Vagina (tissue), 2 donors: ENCODE measurements at regions not wholly inside any gene's neighbourhood (a gene's known extent, or its start where the extent isn't known, plus 50 kb on each side); places are given as distances from the start of the nearest gene placed in this dataset.

Source experiments
- DNase-seq, 2 donors: peaks; one replicate each; pipeline ENCODE4 v3.0.0-alpha.2; 2017; ENCODE audit errors: extremely low spot score in 2 of 2
- H3K27ac ChIP-seq: fragments of 200-600 bp; sonication (generic); one replicate; pipeline ENCODE4 v1.5.1; 2019
- H3K27me3 ChIP-seq: fragments of 200-600 bp; sonication (generic); one replicate; pipeline ENCODE4 v1.5.1; 2019
- H3K36me3 ChIP-seq, 2 donors: fragments of 200-600 bp; sonication (generic); one replicate each; pipeline ENCODE4 v1.5.1; 2017 to 2019
- H3K4me1 ChIP-seq: fragments of 200-600 bp; sonication (generic); one replicate; pipeline ENCODE4 v1.5.1; 2019
- H3K4me3 ChIP-seq, 2 donors: fragments of 200-600 bp; sonication (generic); 1 replicate in 1 of 2; 2 replicates in 1 of 2; pipeline ENCODE4 v1.5.1; 2016 to 2019
- H3K9me3 ChIP-seq: fragments of 200-600 bp; sonication (generic); one replicate; pipeline ENCODE4 v1.5.1; 2019
- POLR2A ChIP-seq, 2 donors: fragments of 450-650 bp; IDR thresholded peaks; one replicate each; pipeline ENCODE4 v1.6.1; 2017; ENCODE audit warnings: antibody characterized with exemption in 2 of 2, mild to moderate bottlenecking in 2 of 2, moderate library complexity in 2 of 2
- POLR2AphosphoS5 ChIP-seq, 2 donors: sonication (generic); formaldehyde crosslinking; IDR thresholded peaks; one replicate each; pipeline ENCODE4 v1.9.0; 2017; ENCODE audit warnings: antibody characterized with exemption in 2 of 2, mild to moderate bottlenecking in 2 of 2, low read depth in 1 of 2; ENCODE audit not compliant: insufficient read depth in 1 of 2
- intact Hi-C: fragments of 100-400 bp; cut with DNase I; formaldehyde crosslinking; loops from one replicate; pipeline ENCODE4 v1.15.1; 2023
- TF ChIP-seq, protein P1 (sequence below), 3 experiments: fragments of 450-650 bp in 2 of 3; fragments of 200-600 bp in 1 of 3; sonication (generic) in 1 of 3; IDR thresholded peaks; one replicate each; pipeline ENCODE4 v1.5.1; 2017 to 2019; ENCODE audit warnings: antibody characterized with exemption in 3 of 3, mild to moderate bottlenecking in 2 of 3, moderate library complexity in 2 of 3

DNA sequence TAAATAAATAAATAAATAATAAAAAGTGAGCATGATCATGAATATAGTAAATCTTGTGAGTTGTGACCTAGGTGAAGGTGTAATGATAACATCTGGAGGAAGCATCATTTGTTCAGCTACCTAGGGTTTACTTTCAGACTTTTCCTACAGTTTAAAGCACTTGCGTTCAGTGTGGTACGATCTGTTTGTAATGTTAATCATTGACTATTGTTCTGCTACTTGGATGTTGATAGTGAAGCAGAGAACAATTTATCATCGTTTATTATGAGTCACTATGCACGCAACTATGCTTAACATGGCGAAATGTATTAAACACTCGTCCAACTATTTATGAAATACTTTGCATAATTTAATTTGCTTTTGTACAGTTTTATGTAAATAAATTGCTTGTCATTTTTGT is 426.2 kb downstream of the PCDH7 start:
- Histone ChIP-seq H3K9me3 (no peaks in the 10 kb centered on the region), H3K4me1 (no peaks in the 10 kb centered on the region)
- intact Hi-C loops, result no loop called here

DNA sequence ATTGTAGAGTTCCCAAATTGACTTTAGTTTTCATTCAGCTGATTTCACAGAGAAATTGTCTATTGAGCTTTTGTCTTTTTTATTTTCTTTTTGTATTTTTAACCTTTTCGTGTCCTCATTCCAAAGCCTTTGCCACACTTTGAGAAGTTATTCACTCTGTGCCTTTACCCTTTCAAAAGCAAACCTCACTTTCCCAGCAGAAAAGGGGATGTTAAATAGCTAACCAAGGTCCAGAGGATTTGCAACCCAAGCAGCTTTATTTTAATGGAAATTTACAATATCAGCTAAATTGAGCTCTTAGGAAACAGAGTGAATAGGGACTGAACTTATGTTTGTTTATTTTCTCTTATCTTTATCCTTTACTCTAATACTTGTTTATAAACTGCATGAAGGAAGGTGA is 428.8 kb downstream of the PCDH7 start:
- TF ChIP-seq, protein P1, sequence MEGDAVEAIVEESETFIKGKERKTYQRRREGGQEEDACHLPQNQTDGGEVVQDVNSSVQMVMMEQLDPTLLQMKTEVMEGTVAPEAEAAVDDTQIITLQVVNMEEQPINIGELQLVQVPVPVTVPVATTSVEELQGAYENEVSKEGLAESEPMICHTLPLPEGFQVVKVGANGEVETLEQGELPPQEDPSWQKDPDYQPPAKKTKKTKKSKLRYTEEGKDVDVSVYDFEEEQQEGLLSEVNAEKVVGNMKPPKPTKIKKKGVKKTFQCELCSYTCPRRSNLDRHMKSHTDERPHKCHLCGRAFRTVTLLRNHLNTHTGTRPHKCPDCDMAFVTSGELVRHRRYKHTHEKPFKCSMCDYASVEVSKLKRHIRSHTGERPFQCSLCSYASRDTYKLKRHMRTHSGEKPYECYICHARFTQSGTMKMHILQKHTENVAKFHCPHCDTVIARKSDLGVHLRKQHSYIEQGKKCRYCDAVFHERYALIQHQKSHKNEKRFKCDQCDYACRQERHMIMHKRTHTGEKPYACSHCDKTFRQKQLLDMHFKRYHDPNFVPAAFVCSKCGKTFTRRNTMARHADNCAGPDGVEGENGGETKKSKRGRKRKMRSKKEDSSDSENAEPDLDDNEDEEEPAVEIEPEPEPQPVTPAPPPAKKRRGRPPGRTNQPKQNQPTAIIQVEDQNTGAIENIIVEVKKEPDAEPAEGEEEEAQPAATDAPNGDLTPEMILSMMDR (IDR thresholded peaks at IDR 0.05), result no peak
- no peak for TF ChIP-seq POLR2AphosphoS5 (IDR thresholded peaks at IDR 0.05; ENCODE audit: insufficient read depth in 1 of 2, low read depth in 1 of 2)
- TF ChIP-seq POLR2A (IDR thresholded peaks at IDR 0.05), result no peak
- Histone ChIP-seq H3K36me3 (no peaks in the 10 kb centered on the region), H3K4me3 (no peak overlapping the region), H3K27me3 (no peaks in the 10 kb centered on the region), H3K9me3 (no peaks in the 10 kb centered on the region), H3K27ac (no peak overlapping the region), H3K4me1 (no peaks in the 10 kb centered on the region)
- intact Hi-C loops, result no loop called here
- no peak for DNase-seq

More for the DNA sequence above, 426.2 kb downstream of the PCDH7 start:
- TF ChIP-seq POLR2AphosphoS5 (IDR thresholded peaks at IDR 0.05; ENCODE audit: insufficient read depth in 1 of 2, low read depth in 1 of 2) (no peak), POLR2A (IDR thresholded peaks at IDR 0.05) (no peak)
- TF ChIP-seq, protein P1 (IDR thresholded peaks at IDR 0.05), result no peak
- DNase-seq, result no peak
- H3K27me3 ChIP-seq, result no peaks in the 10 kb centered on the region
- no peak overlapping the region for H3K4me3 ChIP-seq
- no peaks in the 10 kb centered on the region for H3K36me3 ChIP-seq
- no peak overlapping the region for H3K27ac ChIP-seq

DNA sequence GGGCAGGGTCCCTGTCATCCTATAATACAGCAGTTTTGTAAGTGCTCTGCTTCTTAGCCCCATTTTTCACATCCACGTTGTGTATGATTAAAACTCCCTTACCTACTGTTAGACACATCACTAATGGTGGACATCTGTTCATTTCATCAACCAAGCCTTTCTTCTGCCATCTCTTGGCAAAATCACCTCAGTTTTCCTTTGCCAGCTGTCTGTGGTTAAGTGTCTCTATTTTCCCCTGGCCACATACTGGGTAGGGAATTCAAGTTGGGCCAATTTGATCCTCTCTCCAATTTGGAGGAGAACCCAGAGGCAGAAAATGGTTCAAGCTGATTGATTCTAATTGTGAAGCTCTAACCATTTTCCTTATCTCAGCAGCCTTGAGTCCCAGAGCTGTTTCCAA is 436.1 kb downstream of the PCDH7 start:
- Histone ChIP-seq H3K36me3 (no peaks in the 10 kb centered on the region), H3K4me3 (no peak overlapping the region), H3K9me3 (no peaks in the 10 kb centered on the region), H3K27me3 (no peaks in the 10 kb centered on the region), H3K4me1 (no peaks in the 10 kb centered on the region), H3K27ac (no peak overlapping the region)
- DNase-seq, result no peak
- TF ChIP-seq POLR2AphosphoS5 (IDR thresholded peaks at IDR 0.05; ENCODE audit: insufficient read depth in 1 of 2, low read depth in 1 of 2), result no peak
- no peak for TF ChIP-seq POLR2A (IDR thresholded peaks at IDR 0.05)
- TF ChIP-seq, protein P1 (IDR thresholded peaks at IDR 0.05), result no peak
- intact Hi-C loops, result loop anchor here (5.0 kb wide), 1 partner anchor 649 kb away; no protein-coding TSS in a partner anchor

DNA sequence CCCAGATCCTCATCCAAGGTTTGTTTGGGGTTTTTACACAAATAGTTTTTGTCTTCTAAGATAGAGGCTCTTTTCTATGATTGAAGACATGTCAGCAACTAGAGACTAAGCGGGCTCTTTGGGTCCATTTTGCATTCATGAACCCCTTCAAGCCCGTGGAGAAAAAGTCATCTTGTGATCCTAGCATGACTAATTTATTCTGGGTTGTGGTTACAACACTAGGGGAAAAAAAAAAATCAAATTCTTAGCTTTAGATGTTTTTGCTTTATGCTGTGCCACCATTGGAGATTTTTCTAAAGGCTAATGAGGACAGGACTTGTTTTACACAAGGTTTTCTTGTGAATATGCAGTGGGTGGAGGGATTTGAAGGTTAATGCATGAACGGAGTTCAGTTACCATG is 440.0 kb downstream of the PCDH7 start:
- Histone ChIP-seq H3K4me3 (no peak overlapping the region), H3K9me3 (no peaks in the 10 kb centered on the region), H3K4me1 (no peaks in the 10 kb centered on the region), H3K27me3 (no peaks in the 10 kb centered on the region), H3K27ac (no peak overlapping the region), H3K36me3 (no peaks in the 10 kb centered on the region)
- intact Hi-C loops, result no loop called here
- no peak for TF ChIP-seq POLR2A (IDR thresholded peaks at IDR 0.05)
- no peak for DNase-seq

DNA sequence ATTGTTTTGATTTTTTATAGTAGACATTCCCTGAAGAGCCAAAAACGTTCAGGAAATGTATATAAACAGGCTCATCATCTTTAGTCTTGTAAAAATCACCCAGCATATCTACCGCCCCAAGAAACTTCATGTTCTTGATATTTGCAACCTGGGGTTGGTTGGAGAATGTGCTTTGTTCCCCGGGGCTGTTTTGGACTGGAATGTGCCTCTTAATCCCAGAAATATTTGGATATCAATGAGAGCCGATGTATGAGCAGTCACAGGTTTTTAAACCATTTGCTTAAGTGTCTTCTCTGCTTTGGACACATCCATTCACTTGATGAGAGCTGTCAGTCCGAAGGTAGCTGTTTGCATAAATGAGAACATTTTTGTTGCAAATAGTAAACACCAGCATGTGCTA is 449.7 kb downstream of the PCDH7 start:
- TF ChIP-seq POLR2AphosphoS5 (IDR thresholded peaks at IDR 0.05; ENCODE audit: insufficient read depth in 1 of 2, low read depth in 1 of 2) (no peak), POLR2A (IDR thresholded peaks at IDR 0.05) (no peak)
- TF ChIP-seq, protein P1 (IDR thresholded peaks at IDR 0.05), result no peak
- H3K9me3 ChIP-seq, result no peaks in the 10 kb centered on the region
- no peaks in the 10 kb centered on the region for H3K27me3 ChIP-seq
- no peak for DNase-seq
- no peak overlapping the region for H3K27ac ChIP-seq
- no peaks in the 10 kb centered on the region for H3K4me1 ChIP-seq
- no peak overlapping the region for H3K4me3 ChIP-seq
- no peaks in the 10 kb centered on the region for H3K36me3 ChIP-seq
- intact Hi-C loops, result no loop called here

DNA sequence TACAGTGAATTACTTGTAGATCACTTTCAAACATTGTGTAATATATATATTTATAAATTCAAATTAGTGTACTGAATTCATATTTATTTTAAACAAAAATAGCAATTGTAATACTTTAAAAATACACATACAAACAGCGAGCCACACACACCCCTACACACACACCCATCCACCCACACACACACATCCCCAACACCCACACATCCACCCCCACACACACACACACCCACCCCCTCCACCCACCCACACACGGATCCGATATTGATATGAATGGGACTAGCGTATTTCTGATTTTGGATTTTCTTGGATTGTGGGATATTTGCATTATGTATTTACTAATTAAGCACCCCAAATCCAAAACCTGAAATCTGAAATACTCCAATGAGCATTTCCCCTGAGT is 451.2 kb downstream of the PCDH7 start:
- no peak for DNase-seq
- intact Hi-C loops, result no loop called here

More for the DNA sequence above, 451.2 kb downstream of the PCDH7 start:
- no peaks in the 10 kb centered on the region for H3K9me3 ChIP-seq
- no peaks in the 10 kb centered on the region for H3K36me3 ChIP-seq
- no peak overlapping the region for H3K27ac ChIP-seq
- TF ChIP-seq POLR2A (IDR thresholded peaks at IDR 0.05) (no peak), POLR2AphosphoS5 (IDR thresholded peaks at IDR 0.05; ENCODE audit: insufficient read depth in 1 of 2, low read depth in 1 of 2) (no peak)
- TF ChIP-seq, protein P1 (IDR thresholded peaks at IDR 0.05), result no peak
- no peaks in the 10 kb centered on the region for H3K4me1 ChIP-seq
- H3K4me3 ChIP-seq, result no peak overlapping the region
- no peaks in the 10 kb centered on the region for H3K27me3 ChIP-seq
